Uterus (tissue), 2 donors: ENCODE measurements at regions not wholly inside any gene's neighbourhood (a gene's known extent, or its start where the extent isn't known, plus 50 kb on each side); places are given as distances from the start of the nearest gene placed in this dataset.

Experiments
- POLR2A ChIP-seq, 2 donors: fragments of 450-650 bp; IDR thresholded peaks; one replicate each; pipeline ENCODE4 v1.6.1; 2016; ENCODE audit warnings: antibody characterized with exemption in 2 of 2, mild to moderate bottlenecking in 1 of 2, moderate library complexity in 1 of 2
- TF ChIP-seq, protein P1 (sequence below), 4 experiments: fragments of 200-600 bp in 2 of 4; fragments of 450-650 bp in 2 of 4; sonication (generic) in 2 of 4; IDR thresholded peaks; one replicate each; pipeline ENCODE4 v1.5.1; 2016 to 2019; ENCODE audit warnings: antibody characterized with exemption in 4 of 4, mild to moderate bottlenecking in 2 of 4, moderate library complexity in 1 of 4

DNA sequence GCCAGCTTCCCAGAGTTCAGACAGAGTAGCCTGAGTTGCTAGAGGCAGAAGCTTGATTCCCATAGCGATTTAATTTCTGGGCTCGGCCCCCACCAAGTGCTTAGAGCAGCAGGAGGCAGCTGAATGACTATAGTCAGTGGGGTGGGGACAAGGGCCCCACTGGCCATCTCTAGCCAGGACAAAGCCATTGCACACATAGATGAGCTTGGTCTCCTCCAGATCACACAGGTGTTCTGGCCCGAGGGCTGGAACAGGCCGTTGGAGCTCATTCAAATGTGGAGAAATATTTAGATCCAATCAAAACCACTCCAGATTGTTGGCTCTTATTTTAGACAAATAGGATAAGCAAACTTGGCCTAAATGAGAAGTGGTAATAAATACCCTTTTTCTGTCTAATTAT is 287.3 kb upstream of the NCKAP5 start:
- TF ChIP-seq, protein P1, sequence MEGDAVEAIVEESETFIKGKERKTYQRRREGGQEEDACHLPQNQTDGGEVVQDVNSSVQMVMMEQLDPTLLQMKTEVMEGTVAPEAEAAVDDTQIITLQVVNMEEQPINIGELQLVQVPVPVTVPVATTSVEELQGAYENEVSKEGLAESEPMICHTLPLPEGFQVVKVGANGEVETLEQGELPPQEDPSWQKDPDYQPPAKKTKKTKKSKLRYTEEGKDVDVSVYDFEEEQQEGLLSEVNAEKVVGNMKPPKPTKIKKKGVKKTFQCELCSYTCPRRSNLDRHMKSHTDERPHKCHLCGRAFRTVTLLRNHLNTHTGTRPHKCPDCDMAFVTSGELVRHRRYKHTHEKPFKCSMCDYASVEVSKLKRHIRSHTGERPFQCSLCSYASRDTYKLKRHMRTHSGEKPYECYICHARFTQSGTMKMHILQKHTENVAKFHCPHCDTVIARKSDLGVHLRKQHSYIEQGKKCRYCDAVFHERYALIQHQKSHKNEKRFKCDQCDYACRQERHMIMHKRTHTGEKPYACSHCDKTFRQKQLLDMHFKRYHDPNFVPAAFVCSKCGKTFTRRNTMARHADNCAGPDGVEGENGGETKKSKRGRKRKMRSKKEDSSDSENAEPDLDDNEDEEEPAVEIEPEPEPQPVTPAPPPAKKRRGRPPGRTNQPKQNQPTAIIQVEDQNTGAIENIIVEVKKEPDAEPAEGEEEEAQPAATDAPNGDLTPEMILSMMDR (IDR thresholded peaks at IDR 0.05): no peak
- no peak for TF ChIP-seq POLR2A (IDR thresholded peaks at IDR 0.05)
